GM12864 (cell line): ENCODE measurements at regions not wholly inside any gene's neighbourhood (a gene's known extent, or its start where the extent isn't known, plus 50 kb on each side); places are given as distances from the start of the nearest gene placed in this dataset.
A peak's percentile ranks its signal among the peaks of the same experiment; 100 is the strongest.

Experiments
- DNase-seq: peaks from one replicate; pipeline ENCODE4 v3.0.0-alpha.2; 2011; ENCODE audit warnings: low read depth
- H3K4me3 ChIP-seq: 2 replicates; pipeline ENCODE4 v1.5.1; 2011; ENCODE audit warnings: mild to moderate bottlenecking, low read depth, low read length, control low read depth
- CTCF ChIP-seq: IDR thresholded peaks from 2 replicates; pipeline ENCODE4 v1.5.1; 2011; ENCODE audit warnings: low read depth, mild to moderate bottlenecking, moderate library complexity, low read length, control low read depth, inconsistent platforms; ENCODE audit errors: missing control alignments

GRCh38 chr18:62655520-62656219 is 59.7 kb upstream of the PHLPP1 start:
- no peak overlapping the region for H3K4me3 ChIP-seq
- TF ChIP-seq CTCF = no peak
- DNase-seq = no peak

GRCh38 chr18:62658028-62658427 is 57.3 kb upstream of the PHLPP1 start:
- DNase-seq = no peak
- TF ChIP-seq CTCF = no peak
- no peak overlapping the region for H3K4me3 ChIP-seq

GRCh38 chr18:62659698-62660097 is 55.6 kb upstream of the PHLPP1 start:
- no peak for DNase-seq
- no peak for TF ChIP-seq CTCF
- H3K4me3 ChIP-seq = no peak overlapping the region

- DNase-seq = no peak
Observed at GRCh38 chr18:62660691-62661090, 54.6 kb upstream of the PHLPP1 start.

GRCh38 chr18:62663731-62664336 is 51.5 kb upstream of the PHLPP1 start:
- DNase-seq = peak; percentile 37
- H3K4me3 ChIP-seq = no peak overlapping the region
- no peak for TF ChIP-seq CTCF

More at GRCh38 chr18:62660691-62661090, 54.6 kb upstream of the PHLPP1 start:
- TF ChIP-seq CTCF = no peak
- H3K4me3 ChIP-seq = no peak overlapping the region

GRCh38 chr18:62664414-62664813 is 50.9 kb upstream of the PHLPP1 start:
- no peak for DNase-seq
- no peak overlapping the region for H3K4me3 ChIP-seq
- no peak for TF ChIP-seq CTCF

- DNase-seq = no peak
- no peak for TF ChIP-seq CTCF
Observed at GRCh38 chr18:62665188-62665587, 50.2 kb upstream of the PHLPP1 start.

More at GRCh38 chr18:62665188-62665587, 50.2 kb upstream of the PHLPP1 start:
- H3K4me3 ChIP-seq = no peak overlapping the region
